Esophagus muscularis mucosa (tissue), 4 donors: ENCODE measurements at regions not wholly inside any gene's neighbourhood (a gene's known extent, or its start where the extent isn't known, plus 50 kb on each side); places are given as distances from the start of the nearest gene placed in this dataset.

Experiments
- DNase-seq: peaks from one replicate; pipeline ENCODE4 v3.0.0-alpha.2; 2017; ENCODE audit errors: extremely low spot score
- H3K27ac ChIP-seq, 4 donors: fragments of 200-600 bp; sonication (generic); replicated peaks in 1 of 4; 1 replicate in 3 of 4; 2 replicates in 1 of 4; pipeline ENCODE4 v1.5.1; 2016 to 2019; ENCODE audit warnings: mild to moderate bottlenecking in 1 of 4
- H3K27me3 ChIP-seq, 4 donors: fragments of 200-600 bp; sonication (generic); one replicate each; pipeline versions ENCODE4 v1.5.1 to v1.6.0; 2016 to 2019
- H3K36me3 ChIP-seq, 4 donors: fragments of 200-600 bp; sonication (generic); one replicate each; pipeline ENCODE4 v1.5.1; 2016 to 2019
- H3K4me1 ChIP-seq, 4 donors: fragments of 200-600 bp; sonication (generic); one replicate each; pipeline ENCODE4 v1.5.1; 2016 to 2019
- H3K4me3 ChIP-seq, 4 donors: fragments of 200-600 bp; sonication (generic); 1 replicate in 2 of 4; 2 replicates in 2 of 4; pipeline ENCODE4 v1.5.1; 2016 to 2019; ENCODE audit warnings: mild to moderate bottlenecking in 4 of 4, moderate library complexity in 1 of 4
- H3K9me3 ChIP-seq, 4 donors: fragments of 200-600 bp; sonication (generic); 1 replicate in 3 of 4; 2 replicates in 1 of 4; pipeline ENCODE4 v1.5.1; 2016 to 2019
- EP300 ChIP-seq: sonication (generic); formaldehyde crosslinking; IDR thresholded peaks from one replicate; pipeline ENCODE4 v1.6.1; 2017; ENCODE audit warnings: antibody characterized with exemption
- POLR2A ChIP-seq: fragments of 450-650 bp; IDR thresholded peaks from one replicate; pipeline ENCODE4 v1.6.1; 2017; ENCODE audit warnings: antibody characterized with exemption, moderate library complexity, mild to moderate bottlenecking, low read depth
- POLR2AphosphoS5 ChIP-seq, 2 donors: sonication (generic); formaldehyde crosslinking; IDR thresholded peaks; one replicate each; pipeline ENCODE4 v1.6.1; 2017; ENCODE audit warnings: antibody characterized with exemption in 2 of 2
- WGBS: methylation state at CpG from one replicate; pipeline ENCODE4 v1.1.5; 2018; 5-methylcytosine and 5-hydroxymethylcytosine counted together
- intact Hi-C: fragments of 100-400 bp; cut with DNase I; formaldehyde crosslinking; loops from one replicate; pipeline ENCODE4 v1.15.1; 2023
- TF ChIP-seq, protein P1 (sequence below), 3 experiments: fragments of 200-600 bp in 2 of 3; fragments of 450-650 bp in 1 of 3; sonication (generic) in 2 of 3; IDR thresholded peaks; one replicate each; pipeline ENCODE4 v1.5.1; 2017 to 2019; ENCODE audit warnings: antibody characterized with exemption in 3 of 3, mild to moderate bottlenecking in 2 of 3, moderate library complexity in 1 of 3

DNA sequence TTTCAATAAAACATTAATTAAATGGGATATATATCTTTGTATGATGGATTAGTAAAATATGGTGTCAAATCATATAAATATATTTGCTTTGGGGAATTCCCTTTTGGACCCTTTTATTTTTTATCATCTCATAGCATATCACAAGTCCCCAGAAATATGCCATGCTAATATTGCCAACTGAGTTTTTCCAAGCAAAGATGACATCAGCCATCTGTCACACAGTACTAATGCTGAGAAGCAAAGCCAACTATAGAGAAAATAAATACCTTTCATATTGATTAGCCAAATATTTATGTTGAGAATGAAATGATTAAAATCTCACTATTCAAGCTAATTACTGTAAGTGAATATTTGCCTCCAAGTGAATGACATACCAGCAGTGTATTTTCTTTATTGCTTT, 575.3 kb downstream of the ETV1 start:
- Histone ChIP-seq H3K27ac (no peak overlapping the region), H3K4me3 (no peak overlapping the region), H3K9me3 (no peaks in the 10 kb centered on the region), H3K36me3 (no peaks in the 10 kb centered on the region), H3K27me3 (no peaks in the 10 kb centered on the region), H3K4me1 (peaks cover 0 to 12% (median 9%) of the 10 kb centered on the region in 4 donors)
- intact Hi-C loops, result no loop called here
- no peak for TF ChIP-seq POLR2AphosphoS5 (IDR thresholded peaks at IDR 0.05)
- TF ChIP-seq, protein P1, sequence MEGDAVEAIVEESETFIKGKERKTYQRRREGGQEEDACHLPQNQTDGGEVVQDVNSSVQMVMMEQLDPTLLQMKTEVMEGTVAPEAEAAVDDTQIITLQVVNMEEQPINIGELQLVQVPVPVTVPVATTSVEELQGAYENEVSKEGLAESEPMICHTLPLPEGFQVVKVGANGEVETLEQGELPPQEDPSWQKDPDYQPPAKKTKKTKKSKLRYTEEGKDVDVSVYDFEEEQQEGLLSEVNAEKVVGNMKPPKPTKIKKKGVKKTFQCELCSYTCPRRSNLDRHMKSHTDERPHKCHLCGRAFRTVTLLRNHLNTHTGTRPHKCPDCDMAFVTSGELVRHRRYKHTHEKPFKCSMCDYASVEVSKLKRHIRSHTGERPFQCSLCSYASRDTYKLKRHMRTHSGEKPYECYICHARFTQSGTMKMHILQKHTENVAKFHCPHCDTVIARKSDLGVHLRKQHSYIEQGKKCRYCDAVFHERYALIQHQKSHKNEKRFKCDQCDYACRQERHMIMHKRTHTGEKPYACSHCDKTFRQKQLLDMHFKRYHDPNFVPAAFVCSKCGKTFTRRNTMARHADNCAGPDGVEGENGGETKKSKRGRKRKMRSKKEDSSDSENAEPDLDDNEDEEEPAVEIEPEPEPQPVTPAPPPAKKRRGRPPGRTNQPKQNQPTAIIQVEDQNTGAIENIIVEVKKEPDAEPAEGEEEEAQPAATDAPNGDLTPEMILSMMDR (IDR thresholded peaks at IDR 0.05), result no peak
- TF ChIP-seq POLR2A, result no peak
- no peak for TF ChIP-seq EP300
- DNase-seq, result no peak

DNA sequence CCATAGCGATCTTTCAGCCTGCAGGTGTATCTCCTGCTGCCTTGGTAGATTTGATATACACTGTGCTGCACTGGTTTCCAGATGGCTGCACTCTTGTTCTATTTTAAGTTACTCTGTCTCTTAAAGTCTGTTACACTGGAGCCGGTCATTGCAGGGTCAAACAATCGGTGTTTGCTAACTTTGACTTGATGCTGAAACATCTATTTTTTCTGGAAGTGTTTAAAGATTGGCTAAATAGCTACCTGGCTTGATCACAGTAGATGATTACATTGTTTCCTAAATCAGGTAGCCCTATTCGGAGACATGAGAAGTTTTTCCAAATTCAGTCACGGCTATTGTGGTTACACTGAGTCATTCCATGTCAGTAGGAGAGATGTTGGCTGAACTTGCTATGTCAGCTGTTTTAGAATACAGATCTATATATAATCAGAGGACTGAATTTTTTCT, 574.8 kb downstream of the ETV1 start:
- WGBS, result 26% methylated on average over 5 of the region's 5 CpGs
- intact Hi-C loops, result no loop called here

DNA sequence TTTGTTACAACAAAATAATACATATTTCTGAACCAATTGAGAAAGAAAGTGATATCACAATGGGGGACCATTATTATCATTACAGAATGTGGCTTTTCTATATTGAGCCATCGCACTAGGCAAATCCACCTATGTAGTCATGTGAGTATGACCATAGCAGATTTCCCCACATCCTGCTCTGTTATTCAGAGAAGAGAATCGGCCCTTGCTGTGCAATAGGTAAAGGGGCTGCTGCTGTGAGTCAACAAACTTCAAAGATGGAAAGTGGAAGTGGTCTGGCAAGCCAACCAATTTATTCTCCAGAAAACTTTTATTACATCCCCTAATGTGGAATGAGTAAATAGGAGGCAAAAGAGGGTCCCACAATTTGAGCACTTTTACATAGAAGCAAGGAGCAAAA, 573.4 kb downstream of the ETV1 start:
- no peaks in the 10 kb centered on the region for H3K9me3 ChIP-seq
- intact Hi-C loops, result no loop called here
- DNase-seq, result no peak
- no peak for TF ChIP-seq POLR2A
- no peak for TF ChIP-seq POLR2AphosphoS5 (IDR thresholded peaks at IDR 0.05)
- TF ChIP-seq, protein P1 (IDR thresholded peaks at IDR 0.05), result no peak
- TF ChIP-seq EP300, result no peak
- WGBS, result 80% methylated on average over 2 of the region's 2 CpGs
- peaks cover 0 to 12% (median 9%) of the 10 kb centered on the region in 4 donors for H3K4me1 ChIP-seq
- H3K27ac ChIP-seq, result no peak overlapping the region
- no peaks in the 10 kb centered on the region for H3K27me3 ChIP-seq
- H3K36me3 ChIP-seq, result no peaks in the 10 kb centered on the region
- no peak overlapping the region for H3K4me3 ChIP-seq

More for the DNA sequence above, 574.8 kb downstream of the ETV1 start:
- no peak for DNase-seq
- no peaks in the 10 kb centered on the region for H3K36me3 ChIP-seq
- H3K27ac ChIP-seq, result no peak overlapping the region
- TF ChIP-seq, protein P1 (IDR thresholded peaks at IDR 0.05), result no peak
- TF ChIP-seq EP300 (no peak), POLR2AphosphoS5 (IDR thresholded peaks at IDR 0.05) (no peak), POLR2A (no peak)
- H3K9me3 ChIP-seq, result no peaks in the 10 kb centered on the region
- H3K4me3 ChIP-seq, result no peak overlapping the region
- peaks cover 0 to 12% (median 9%) of the 10 kb centered on the region in 4 donors for H3K4me1 ChIP-seq
- no peaks in the 10 kb centered on the region for H3K27me3 ChIP-seq

DNA sequence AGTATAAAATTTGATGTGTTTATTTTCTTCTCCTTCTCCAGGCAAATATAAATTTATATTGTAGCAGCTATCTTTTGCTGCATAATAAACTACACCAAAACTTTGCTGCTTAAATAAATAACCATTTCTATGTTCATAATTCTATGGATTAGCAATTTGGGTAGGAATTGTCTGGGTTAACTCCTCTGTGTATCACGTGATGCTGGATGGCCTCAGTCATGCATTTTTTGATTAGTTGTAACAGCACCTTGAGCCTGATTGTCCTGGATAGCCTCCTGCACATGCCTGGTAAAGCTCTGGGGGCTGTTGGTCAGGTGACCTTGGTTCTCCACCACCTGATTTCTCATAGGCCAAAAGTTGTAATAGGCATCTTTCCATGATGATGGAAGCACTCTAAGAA, 572.9 kb downstream of the ETV1 start:
- Histone ChIP-seq H3K27me3 (no peaks in the 10 kb centered on the region), H3K27ac (no peak overlapping the region), H3K4me3 (no peak overlapping the region), H3K9me3 (peaks cover 0 to under 1% (median 0%) of the 10 kb centered on the region in 4 donors), H3K36me3 (no peaks in the 10 kb centered on the region), H3K4me1 (peaks cover 0 to 12% (median 9%) of the 10 kb centered on the region in 4 donors)
- DNase-seq, result no peak
- WGBS, result 75% methylated on average over 1 of the region's 1 CpG
- intact Hi-C loops, result no loop called here
- TF ChIP-seq POLR2AphosphoS5 (IDR thresholded peaks at IDR 0.05) (no peak), POLR2A (no peak), EP300 (no peak)
- TF ChIP-seq, protein P1 (IDR thresholded peaks at IDR 0.05), result no peak

DNA sequence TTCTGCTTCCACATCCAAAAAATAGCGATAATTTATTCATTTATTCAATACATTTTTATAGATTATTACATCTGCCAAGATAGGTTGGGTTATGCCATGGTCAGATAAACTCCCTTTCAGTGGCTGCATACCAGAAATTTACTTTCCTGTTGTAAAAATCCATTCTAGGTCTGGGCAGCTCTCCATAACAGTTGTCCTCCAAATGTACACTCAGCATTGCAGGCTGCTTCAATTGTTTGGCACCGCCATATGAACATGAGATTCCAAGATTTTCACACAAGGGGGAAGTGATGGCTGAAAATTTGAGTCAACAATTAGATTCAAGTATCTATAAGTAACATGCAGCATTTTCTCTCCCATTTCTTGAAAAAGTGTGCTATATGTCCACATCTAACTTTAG, 568.7 kb downstream of the ETV1 start:
- Histone ChIP-seq H3K4me1 (no peaks in the 10 kb centered on the region), H3K4me3 (no peak overlapping the region), H3K9me3 (peaks cover 0 to 14% (median 4%) of the 10 kb centered on the region in 4 donors), H3K27ac (no peak overlapping the region), H3K36me3 (no peaks in the 10 kb centered on the region), H3K27me3 (no peaks in the 10 kb centered on the region)
- no peak for DNase-seq
- 94% methylated on average over 2 of the region's 2 CpGs for WGBS
- TF ChIP-seq POLR2A (no peak), EP300 (no peak), POLR2AphosphoS5 (IDR thresholded peaks at IDR 0.05) (no peak)
- TF ChIP-seq, protein P1 (IDR thresholded peaks at IDR 0.05), result no peak
- intact Hi-C loops, result no loop called here
